Mesothelial cell of epicardium (in vitro differentiated cells): ENCODE measurements at regions not wholly inside any gene's neighbourhood (a gene's known extent, or its start where the extent isn't known, plus 50 kb on each side); places are given as distances from the start of the nearest gene placed in this dataset.

Source experiments
- DNase-seq, 2 experiments: peaks; one replicate each; pipeline ENCODE4 v3.0.0; 2021; ENCODE audit warnings: low spot score in 2 of 2; ENCODE audit not compliant: unreplicated experiment in 2 of 2
- H3K27ac Mint-ChIP-seq: 2 replicates; pipeline ENCODE4 v1.8.0; 2021; ENCODE audit warnings: mixed read lengths
- H3K27me3 Mint-ChIP-seq: 2 replicates; pipeline ENCODE4 v1.8.0; 2021; ENCODE audit warnings: low read depth, mixed read lengths
- H3K36me3 Mint-ChIP-seq: 2 replicates; pipeline ENCODE4 v1.8.0; 2021; ENCODE audit warnings: mixed read lengths
- H3K4me1 Mint-ChIP-seq: 2 replicates; pipeline ENCODE4 v1.8.0; 2021; ENCODE audit warnings: mixed read lengths
- H3K4me3 Mint-ChIP-seq: 2 replicates; pipeline ENCODE4 v1.8.0; 2021; ENCODE audit warnings: mild to moderate bottlenecking, moderate library complexity, mixed read lengths
- H3K9me3 Mint-ChIP-seq: 2 replicates; pipeline ENCODE4 v1.8.0; 2021; ENCODE audit warnings: mixed read lengths
- TF ChIP-seq, protein P1 (sequence below): fragments of 200-600 bp; sonication (generic); IDR thresholded peaks from one replicate; pipeline ENCODE4 v1.5.0; 2021; ENCODE audit warnings: antibody characterized with exemption; ENCODE audit not compliant: unreplicated experiment

GRCh38 chr3:43194490-43195114, 88.7 kb upstream of the POMGNT2 start:
- TF ChIP-seq, protein P1, sequence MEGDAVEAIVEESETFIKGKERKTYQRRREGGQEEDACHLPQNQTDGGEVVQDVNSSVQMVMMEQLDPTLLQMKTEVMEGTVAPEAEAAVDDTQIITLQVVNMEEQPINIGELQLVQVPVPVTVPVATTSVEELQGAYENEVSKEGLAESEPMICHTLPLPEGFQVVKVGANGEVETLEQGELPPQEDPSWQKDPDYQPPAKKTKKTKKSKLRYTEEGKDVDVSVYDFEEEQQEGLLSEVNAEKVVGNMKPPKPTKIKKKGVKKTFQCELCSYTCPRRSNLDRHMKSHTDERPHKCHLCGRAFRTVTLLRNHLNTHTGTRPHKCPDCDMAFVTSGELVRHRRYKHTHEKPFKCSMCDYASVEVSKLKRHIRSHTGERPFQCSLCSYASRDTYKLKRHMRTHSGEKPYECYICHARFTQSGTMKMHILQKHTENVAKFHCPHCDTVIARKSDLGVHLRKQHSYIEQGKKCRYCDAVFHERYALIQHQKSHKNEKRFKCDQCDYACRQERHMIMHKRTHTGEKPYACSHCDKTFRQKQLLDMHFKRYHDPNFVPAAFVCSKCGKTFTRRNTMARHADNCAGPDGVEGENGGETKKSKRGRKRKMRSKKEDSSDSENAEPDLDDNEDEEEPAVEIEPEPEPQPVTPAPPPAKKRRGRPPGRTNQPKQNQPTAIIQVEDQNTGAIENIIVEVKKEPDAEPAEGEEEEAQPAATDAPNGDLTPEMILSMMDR: no peak
- no peaks in the 10 kb centered on the region for H3K4me1 Mint-ChIP-seq
- H3K27me3 Mint-ChIP-seq: peaks cover 63% of the 10 kb centered on the region
- H3K9me3 Mint-ChIP-seq: peaks cover 8% of the 10 kb centered on the region
- no peaks in the 10 kb centered on the region for H3K36me3 Mint-ChIP-seq
- no peak for DNase-seq
- H3K4me3 Mint-ChIP-seq: no peak overlapping the region
- no peak overlapping the region for H3K27ac Mint-ChIP-seq

DNA sequence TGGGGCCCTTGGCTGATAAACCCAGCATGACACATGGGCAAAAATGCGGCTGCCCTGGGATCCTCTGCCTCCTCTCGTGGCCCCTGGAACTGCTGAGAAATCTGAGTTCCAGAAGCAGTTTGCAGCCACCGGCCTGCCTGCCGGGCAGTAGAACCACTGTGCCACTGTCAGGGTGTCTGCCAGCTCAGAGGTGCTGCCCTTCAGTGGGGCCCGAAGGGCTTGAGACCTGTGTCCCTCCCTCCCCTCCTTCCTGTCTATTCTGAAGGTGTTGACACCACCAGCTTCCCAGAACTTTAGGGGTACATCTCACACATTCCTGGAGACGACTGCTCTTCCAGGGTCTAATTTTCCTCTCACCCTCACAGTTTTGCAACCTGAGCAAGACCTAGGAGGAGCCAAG, 88.2 kb upstream of the POMGNT2 start:
- Mint-ChIP-seq H3K27ac (no peak overlapping the region), H3K4me1 (no peaks in the 10 kb centered on the region), H3K9me3 (peaks cover 2% of the 10 kb centered on the region), H3K36me3 (no peaks in the 10 kb centered on the region), H3K4me3 (no peak overlapping the region), H3K27me3 (peaks cover 63% of the 10 kb centered on the region)
- TF ChIP-seq, protein P1: no peak
- no peak for DNase-seq

GRCh38 chr3:43192028-43192427, 86.1 kb upstream of the POMGNT2 start:
- H3K4me3 Mint-ChIP-seq: no peak overlapping the region
- no peaks in the 10 kb centered on the region for H3K9me3 Mint-ChIP-seq
- H3K4me1 Mint-ChIP-seq: no peaks in the 10 kb centered on the region
- no peak overlapping the region for H3K27ac Mint-ChIP-seq
- TF ChIP-seq, protein P1: no peak
- H3K36me3 Mint-ChIP-seq: no peaks in the 10 kb centered on the region
- peaks cover 65% of the 10 kb centered on the region for H3K27me3 Mint-ChIP-seq
- no peak for DNase-seq

DNA sequence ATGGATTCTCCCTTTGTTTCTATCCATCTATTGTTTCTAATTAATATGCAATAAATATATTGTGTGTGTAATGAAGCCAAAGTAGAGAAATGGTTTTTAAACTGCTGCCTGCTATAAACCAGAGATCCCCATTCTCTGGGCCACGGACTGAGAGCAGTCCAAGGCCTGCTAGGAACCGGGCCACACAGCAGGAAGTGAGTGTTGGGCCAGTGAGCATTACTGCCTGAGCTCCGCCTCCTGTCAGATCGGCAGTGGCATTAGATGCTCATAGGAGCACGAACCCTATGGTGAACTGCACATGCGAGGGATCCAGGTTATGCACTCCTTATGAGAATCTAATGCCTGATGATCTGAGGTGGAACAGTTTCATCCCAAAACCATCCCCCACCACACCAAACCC, 85.2 kb upstream of the POMGNT2 start:
- H3K9me3 Mint-ChIP-seq: no peaks in the 10 kb centered on the region
- H3K4me3 Mint-ChIP-seq: no peak overlapping the region
- no peak for DNase-seq
- no peaks in the 10 kb centered on the region for H3K4me1 Mint-ChIP-seq
- TF ChIP-seq, protein P1: no peak
- no peak overlapping the region for H3K27ac Mint-ChIP-seq
- H3K27me3 Mint-ChIP-seq: peaks cover 60% of the 10 kb centered on the region
- no peaks in the 10 kb centered on the region for H3K36me3 Mint-ChIP-seq

DNA sequence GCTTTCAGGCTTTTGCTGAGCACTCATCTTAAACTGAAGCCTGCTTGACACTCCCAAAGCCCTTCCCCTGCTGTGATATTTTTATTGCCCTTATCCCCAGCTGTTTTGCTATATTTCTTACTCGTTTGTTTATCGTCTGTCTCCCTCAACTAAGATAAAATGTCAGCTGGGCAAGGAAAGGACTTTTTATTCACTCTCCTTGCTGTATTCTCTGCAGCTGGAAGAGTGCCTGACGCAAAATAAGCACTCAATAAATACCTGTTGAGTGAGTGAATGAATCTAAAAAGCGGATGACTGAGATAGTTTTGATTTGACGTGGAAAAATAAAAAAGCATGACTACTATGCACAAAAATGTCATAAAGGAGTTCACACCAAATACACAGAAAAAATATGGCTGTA, 84.8 kb upstream of the POMGNT2 start:
- no peaks in the 10 kb centered on the region for H3K36me3 Mint-ChIP-seq

More for the DNA sequence above, 84.8 kb upstream of the POMGNT2 start:
- Mint-ChIP-seq H3K27me3 (peaks cover 56% of the 10 kb centered on the region), H3K27ac (no peak overlapping the region), H3K4me1 (no peaks in the 10 kb centered on the region), H3K9me3 (no peaks in the 10 kb centered on the region), H3K4me3 (no peak overlapping the region)
- DNase-seq: no peak
- TF ChIP-seq, protein P1: no peak
